AG08395 (cell line): ENCODE measurements at regions not wholly inside any gene's neighbourhood (a gene's known extent, or its start where the extent isn't known, plus 50 kb on each side); places are given as distances from the start of the nearest gene placed in this dataset.
"Not testable (repeated sequence)": the region's sequence is repeated elsewhere in the genome, so short reads cannot be mapped to it uniquely, and the experiment has no call there.

Experiments used
- DNase-seq: peaks from one replicate; pipeline ENCODE4 v3.0.0; 2012; ENCODE audit warnings: mixed read lengths, low spot score

DNA sequence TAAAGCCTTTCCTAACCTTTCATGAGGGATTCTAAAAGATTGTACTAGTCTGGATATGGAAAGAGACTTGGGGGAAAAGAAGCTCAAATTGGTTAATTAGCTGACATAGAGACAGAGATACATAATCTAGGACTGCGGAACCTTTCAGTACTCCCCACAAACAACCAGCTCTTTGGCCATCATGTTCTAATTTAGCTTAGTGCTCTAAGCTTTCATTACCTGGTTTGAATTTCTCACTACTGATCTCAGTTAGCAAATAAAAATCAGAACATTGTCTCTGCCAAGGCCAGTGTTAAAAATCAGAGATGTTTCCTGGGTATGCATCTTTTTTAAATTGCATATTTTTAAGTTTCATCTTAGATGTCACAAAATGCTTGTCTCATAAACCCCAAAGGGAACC, 254.4 kb downstream of the GLUD2 start:
- no peak for DNase-seq

DNA sequence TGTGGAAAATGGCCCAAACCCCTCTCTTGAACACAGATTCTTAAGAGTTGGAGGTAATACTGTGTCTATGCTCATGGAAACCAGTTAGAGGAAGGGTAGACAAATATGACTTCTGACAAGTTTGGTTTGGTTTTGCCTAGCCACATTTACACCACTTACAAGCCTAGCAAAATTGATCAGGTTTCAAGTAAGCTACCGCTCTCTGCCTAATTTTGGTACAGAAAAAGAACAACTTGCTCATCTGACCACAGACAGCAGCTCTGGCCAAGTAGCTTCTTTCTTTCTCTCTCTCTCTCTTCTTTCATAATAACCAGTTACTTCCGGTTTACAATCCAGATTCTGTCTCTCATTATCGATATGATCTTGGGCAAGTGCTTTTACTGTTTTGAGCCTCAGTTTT, 260.0 kb downstream of the GLUD2 start:
- DNase-seq = peak; percentile 4

DNA sequence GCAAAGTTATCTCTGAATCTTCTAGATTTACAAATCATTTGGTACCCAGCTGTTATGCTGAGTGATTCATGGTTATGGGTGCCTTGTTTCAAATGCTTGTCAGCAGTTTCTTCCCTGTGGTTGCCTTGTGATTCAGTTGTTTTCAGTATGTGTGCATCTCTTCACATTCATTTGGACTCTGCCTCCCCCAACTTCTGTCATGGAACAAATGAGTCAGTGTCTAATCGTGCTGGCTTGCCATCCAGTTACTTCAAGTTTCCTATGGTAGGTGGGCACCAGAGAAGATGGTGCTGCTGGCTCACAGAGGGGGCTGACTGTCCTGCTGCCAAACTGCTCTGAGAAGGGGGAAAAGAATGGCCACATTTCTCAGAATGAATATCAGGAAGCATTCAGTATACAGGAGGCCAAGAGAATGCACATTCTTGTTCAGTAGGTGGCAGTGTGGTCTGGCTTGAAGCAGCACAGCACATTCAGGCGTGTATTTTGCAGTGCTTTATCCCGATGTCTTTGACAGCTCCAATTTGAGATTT, 260.9 kb downstream of the GLUD2 start:
- DNase-seq = peak; percentile 53

DNA sequence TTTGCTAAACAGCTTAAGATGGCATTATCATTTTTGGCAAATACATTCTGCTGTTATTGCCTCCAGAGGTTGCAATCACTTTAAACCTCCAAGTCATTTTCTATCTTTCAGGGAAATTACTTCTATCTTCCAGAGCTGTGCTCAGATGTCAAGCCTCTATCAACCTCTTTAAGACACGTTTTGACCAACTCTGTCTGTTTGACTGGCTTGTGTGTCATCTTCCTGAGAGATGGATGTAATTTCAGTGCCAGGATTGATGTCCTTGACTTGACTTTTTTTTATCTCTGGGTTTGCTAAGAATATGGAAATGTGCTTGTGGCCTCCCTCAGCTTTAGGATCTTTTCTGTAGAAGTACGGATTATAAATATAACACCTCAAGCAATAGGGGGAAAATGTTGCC, 263.4 kb downstream of the GLUD2 start:
- DNase-seq = no peak

- DNase-seq = no peak
Observed at GRCh38 chrX:121320441-121320840, 273.0 kb downstream of the GLUD2 start.

DNA sequence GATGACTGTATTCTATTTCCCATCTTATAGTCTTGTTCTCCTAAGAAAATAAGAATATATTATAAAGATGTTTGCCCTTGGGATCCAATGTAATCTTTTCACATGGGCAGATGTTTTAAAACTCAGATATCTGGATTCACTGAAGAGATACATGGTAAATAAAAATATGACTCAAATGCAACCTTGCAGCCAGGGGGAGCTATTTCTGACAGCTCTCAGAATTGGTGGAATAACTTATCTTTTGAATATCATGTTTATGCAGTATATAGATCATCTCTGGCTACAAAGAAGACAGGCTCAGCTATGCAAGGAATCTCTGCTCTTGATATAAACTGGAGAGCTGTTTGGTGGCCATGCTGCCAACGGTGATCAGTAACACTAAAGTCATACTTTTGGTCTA, 274.7 kb downstream of the GLUD2 start:
- no peak for DNase-seq

- no peak for DNase-seq
Observed at GRCh38 chrX:121323337-121323736, 275.9 kb downstream of the GLUD2 start.

DNA sequence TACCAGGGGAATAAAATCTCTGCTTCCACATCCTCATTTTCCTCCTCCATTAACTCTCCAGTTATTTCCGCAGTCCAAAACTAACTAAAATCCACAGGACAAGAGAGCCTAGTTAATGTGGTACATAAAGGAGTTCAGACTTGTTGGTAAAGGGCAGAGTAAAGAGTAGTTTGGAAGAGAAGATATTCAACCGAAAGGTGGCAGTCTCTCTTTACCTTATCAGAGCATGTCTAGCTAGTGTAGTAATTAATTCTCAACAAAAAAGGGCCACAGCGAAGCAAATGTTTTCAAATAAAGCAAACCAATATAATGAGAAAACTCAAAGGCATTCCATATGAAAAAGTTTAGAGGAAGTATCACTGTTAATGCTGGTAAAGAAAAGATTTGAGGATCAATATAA, 286.5 kb downstream of the GLUD2 start:
- DNase-seq = no peak

- no peak for DNase-seq
Observed at GRCh38 chrX:121336831-121337421, 289.5 kb downstream of the GLUD2 start.

- DNase-seq = no peak
Observed at GRCh38 chrX:121337816-121338215, 290.4 kb downstream of the GLUD2 start.

- no peak for DNase-seq
Observed at GRCh38 chrX:121349263-121349662, 301.9 kb downstream of the GLUD2 start.

- DNase-seq = no peak
Observed at GRCh38 chrX:121356139-121356849, 308.9 kb downstream of the GLUD2 start.

DNA sequence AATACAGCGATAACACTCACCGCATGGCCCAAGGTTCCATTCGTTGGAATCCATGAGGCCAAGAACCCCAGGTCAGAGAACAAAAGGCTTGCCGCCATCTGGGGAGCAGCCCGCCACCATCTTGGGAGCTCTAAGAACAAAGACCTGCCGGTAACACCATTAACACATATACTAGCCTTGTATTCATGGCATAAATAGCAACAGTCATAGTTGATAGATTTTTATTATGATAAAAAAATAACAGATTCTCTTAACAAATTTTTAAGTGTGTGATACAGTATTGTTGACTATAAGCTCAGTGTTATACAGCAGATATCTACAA, 309.4 kb downstream of the GLUD2 start:
- DNase-seq = no peak

DNA sequence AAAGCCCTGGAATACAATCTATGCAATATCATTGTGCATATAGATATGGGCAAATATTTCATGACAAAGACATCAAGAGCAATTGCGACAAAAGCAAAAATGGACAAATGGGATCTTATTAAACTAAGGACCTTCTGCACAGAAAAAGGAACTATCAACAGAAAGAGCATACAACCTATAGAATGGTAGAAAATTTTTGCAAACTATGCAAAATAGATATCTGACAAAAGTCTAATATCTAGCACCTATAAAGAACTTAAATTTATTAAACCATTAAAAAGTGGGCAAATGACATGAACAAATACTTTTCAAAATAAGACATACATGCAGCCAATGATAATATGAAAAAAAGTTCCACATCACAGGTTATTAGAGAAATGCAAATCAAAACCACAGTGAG, 312.9 kb downstream of the GLUD2 start:
- no peak for DNase-seq

DNA sequence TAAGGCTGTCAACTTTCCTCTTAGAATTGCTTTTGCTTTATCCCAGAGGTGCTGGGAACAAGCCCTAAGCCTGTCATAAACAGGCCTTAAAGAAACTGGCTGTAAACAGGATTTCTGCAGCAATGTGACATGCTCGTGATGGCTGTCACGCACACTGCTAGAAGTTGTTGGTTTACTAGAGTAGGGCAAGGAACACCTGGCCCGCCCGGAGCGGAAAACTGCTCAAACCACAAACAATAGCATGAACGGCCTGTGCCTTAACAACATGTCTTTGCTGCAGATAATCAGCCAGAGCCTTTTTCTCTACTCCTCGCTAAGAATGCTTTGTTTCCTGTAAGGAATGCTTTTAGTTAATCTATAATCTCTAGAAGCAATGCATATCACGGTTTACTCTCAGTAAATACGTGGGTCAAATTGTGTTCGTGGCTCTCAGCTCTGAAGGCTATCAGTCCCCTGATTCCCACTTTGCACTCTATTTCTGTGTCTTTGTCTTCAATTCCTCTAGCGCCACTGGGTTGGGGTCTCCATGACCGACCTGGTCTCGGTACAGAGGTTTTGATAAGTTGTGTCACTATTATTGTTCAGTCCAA, 318.3 kb downstream of the GLUD2 start:
- DNase-seq = no peak

DNA sequence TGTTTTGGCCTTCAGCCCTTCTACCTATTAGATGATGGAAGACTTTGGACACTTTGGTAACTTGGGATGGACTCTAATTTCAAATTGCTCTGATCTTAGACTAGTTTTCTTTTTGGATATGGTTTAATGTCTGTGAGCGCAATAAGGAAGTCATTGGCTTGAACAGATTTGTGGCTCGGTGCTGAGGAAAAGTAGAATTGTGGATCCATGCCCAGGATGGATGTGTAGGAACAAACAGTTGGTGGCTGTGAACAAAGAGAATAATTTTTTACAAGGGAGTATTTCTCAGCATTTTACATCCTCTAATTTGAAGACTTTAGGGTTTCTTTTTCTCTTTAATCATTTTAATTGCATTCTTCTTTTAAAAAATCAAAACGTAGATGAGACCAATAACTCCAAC, 327.1 kb downstream of the GLUD2 start:
- DNase-seq = no peak

DNA sequence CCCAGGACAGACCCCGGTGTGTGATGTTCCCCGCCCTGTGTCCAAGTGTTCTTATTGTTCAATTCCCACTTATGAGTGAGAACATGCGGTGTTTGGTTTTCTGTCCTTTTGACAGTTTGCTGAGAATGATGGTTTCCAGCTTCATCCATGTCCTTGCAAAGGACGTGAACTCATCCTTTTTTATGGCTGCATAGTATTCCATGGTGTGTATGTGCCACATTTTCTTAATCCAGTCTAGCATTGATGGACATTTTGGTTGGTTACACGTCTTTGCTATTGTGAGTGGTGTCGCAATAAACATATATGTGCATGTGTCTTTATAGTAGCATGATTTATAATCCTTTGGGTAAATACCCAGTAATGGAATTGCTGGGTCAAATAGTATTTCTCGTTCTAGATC, 334.5 kb downstream of the GLUD2 start:
- not testable (repeated sequence) for DNase-seq

DNA sequence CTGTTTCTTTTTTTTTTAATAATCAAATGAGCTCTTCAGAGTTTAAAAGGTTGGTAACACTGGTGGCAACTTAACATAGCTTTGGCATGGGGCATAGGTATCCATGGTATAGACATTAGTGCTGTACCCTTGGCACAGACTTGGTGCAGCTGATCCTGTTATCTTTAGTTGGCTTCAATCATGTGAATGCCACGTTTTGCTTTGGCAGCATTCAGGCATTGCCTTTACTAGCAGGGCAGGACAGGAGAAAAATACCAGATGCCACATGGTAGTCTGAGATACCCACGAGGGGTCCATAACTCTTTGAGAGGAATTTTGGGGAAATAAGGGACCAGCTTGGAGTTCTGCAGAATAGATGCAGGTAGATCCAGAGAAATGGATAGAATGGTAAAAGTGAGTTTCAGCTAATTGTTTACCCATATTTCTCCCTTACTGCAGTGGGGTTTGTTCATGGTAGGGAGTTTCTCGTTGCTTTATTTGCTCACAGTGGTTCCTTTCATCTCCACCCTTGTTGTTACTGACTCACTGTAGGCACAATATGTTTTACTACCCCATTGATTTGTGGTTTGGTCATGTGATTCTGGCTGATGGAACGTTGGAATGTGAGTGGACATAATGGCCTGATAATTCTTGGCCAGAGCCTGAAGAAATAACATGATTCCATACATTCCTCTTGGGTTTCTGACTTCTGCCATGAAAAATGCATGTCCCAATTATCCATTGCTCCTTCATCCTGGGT, 342.7 kb downstream of the GLUD2 start:
- no peak for DNase-seq

DNA sequence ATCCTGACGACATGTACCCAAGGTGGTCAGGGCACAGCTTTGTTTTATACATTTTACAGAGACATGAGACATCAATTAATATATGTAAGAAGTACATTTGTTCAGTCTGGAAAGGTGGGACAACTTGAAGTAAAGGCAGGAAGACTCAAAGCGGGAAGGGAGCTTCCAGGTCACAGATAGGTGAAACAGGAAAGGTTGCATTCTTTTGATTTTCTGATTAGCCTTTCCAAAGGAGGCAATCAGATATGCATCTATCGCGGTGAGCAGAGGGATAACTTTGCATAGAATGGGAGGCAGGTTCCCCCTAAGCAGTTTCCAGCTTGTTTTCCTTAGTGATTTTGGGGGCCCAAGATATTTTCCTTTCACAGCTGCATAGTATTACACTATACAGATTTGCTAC, 358.4 kb downstream of the GLUD2 start:
- DNase-seq = no peak

DNA sequence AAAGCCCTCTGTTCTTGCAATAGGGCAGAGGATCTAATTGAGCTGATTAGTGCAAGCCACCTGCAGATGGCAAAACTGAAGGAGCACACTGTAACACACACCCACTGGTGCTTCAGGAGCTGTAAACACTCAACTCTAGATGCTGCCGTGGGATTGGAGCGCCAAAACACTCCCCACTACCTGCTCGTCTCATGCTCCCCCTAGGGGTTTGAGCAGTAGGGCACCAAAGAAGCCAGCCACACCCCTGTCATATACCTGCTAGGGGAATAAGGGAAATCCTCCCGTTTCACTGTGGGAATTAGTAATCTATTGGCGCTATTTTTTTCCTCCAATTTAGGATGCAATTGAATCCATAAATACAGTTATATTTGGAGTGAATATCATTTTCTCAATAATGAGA, 360.2 kb downstream of the GLUD2 start:
- DNase-seq = no peak

DNA sequence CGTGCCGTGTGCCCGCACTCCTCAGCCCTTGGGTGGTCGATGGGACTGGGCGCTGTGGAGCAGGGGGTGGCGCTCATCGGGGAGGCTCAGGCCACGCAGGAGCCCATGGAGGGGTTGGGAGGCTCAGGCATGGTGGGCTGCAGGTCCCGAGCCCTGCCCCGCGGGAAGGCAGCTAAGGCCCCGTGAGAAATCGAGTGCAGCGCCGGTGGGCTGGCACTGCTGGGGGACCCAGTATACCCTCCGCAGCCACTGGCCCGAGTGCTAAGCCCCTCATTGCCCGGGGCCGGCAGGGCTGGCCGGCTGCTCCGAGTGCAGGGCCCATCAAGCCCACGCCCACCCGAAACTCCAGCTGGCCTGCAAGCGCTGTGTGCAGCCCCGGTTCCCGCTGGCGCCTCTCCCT, 384.1 kb downstream of the GLUD2 start:
- DNase-seq = not testable (repeated sequence)

DNA sequence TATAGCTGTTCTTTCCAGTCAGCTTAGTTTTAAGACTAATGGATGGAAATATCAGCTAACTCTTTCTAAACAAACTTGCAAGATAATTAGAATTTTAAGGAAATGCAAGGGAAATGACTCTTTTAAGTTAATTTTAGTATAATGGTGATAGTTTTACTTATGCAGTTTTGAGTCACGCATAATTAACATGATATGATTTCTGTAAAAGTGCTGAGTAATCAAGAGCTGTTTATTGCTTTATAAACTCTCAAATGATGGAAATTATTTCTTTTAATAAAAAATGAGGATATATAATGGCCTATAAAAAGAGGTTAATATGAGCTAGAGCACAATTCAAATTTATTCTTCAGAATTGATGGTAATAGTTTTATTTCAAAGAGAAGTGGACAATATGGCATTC, 385.9 kb downstream of the GLUD2 start:
- no peak for DNase-seq

GRCh38 chrX:121437666-121438065, 390.3 kb downstream of the GLUD2 start:
- DNase-seq = not testable (repeated sequence)
